Mesenchymal stem cell (in vitro differentiated cells and primary cell): ENCODE measurements at regions not wholly inside any gene's neighbourhood (a gene's known extent, or its start where the extent isn't known, plus 50 kb on each side); places are given as distances from the start of the nearest gene placed in this dataset.
"Not testable (repeated sequence)": the region's sequence is repeated elsewhere in the genome, so short reads cannot be mapped to it uniquely, and the experiment has no call there.

Source experiments
- DNase-seq: peaks from one replicate; pipeline ENCODE4 v3.0.0-alpha.2; 2013
- H2AFZ ChIP-seq: one replicate; pipeline ENCODE4 v1.6.1; 2013; ENCODE audit warnings: low read depth, mild to moderate bottlenecking, control low read depth, inconsistent platforms, low read length, moderate library complexity
- H2AK5ac ChIP-seq: 2 replicates; pipeline ENCODE4 v1.6.1; 2013; ENCODE audit warnings: low read length, moderate library complexity, mild to moderate bottlenecking, inconsistent platforms; ENCODE audit not compliant: severe bottlenecking
- H2BK120ac ChIP-seq: one replicate; pipeline ENCODE4 v1.6.1; 2013; ENCODE audit warnings: low read depth, mild to moderate bottlenecking, inconsistent platforms, low read length, moderate library complexity
- H2BK12ac ChIP-seq, 2 experiments: one replicate each; pipeline ENCODE4 v1.6.1; 2013; ENCODE audit warnings: inconsistent platforms in 2 of 2, low read length in 2 of 2, mild to moderate bottlenecking in 2 of 2, moderate library complexity in 2 of 2, control low read depth in 1 of 2
- H2BK15ac ChIP-seq: one replicate; pipeline ENCODE4 v1.6.1; 2013; ENCODE audit warnings: mild to moderate bottlenecking, low read depth, inconsistent platforms; ENCODE audit not compliant: poor library complexity, severe bottlenecking
- H2BK5ac ChIP-seq: 2 replicates; pipeline ENCODE4 v1.6.1; 2013; ENCODE audit warnings: low read depth, mild to moderate bottlenecking, low read length, control low read depth, inconsistent platforms; ENCODE audit not compliant: poor library complexity, severe bottlenecking
- H3K14ac ChIP-seq, 2 experiments: one replicate each; pipeline ENCODE4 v1.6.1; 2013; ENCODE audit warnings: inconsistent platforms in 2 of 2, low read length in 2 of 2, control low read depth in 1 of 2, mild to moderate bottlenecking in 1 of 2, moderate library complexity in 1 of 2
- H3K18ac ChIP-seq, 2 experiments: one replicate each; pipeline ENCODE4 v1.6.1; 2013; ENCODE audit warnings: inconsistent platforms in 2 of 2, low read length in 2 of 2, control low read depth in 1 of 2, low read depth in 1 of 2, mild to moderate bottlenecking in 1 of 2
- H3K23ac ChIP-seq, 2 experiments: one replicate each; pipeline ENCODE4 v1.6.1; 2013; ENCODE audit warnings: inconsistent platforms in 2 of 2, low read length in 2 of 2, mild to moderate bottlenecking in 2 of 2, moderate library complexity in 2 of 2, control low read depth in 1 of 2
- H3K27ac ChIP-seq: 2 replicates; pipeline ENCODE4 v1.5.1; 2013; ENCODE audit warnings: mild to moderate bottlenecking, moderate library complexity, low read length, control low read depth, inconsistent platforms; ENCODE audit not compliant: poor library complexity, severe bottlenecking
- H3K27me3 ChIP-seq, 2 experiments: 2 replicates each; pipeline versions ENCODE4 v1.6.1 to v1.7.0; 2013; ENCODE audit warnings: low read length in 2 of 2, mild to moderate bottlenecking in 2 of 2, moderate library complexity in 2 of 2, control low read depth in 1 of 2, inconsistent platforms in 1 of 2; ENCODE audit not compliant: control insufficient read depth in 1 of 2, insufficient read depth in 1 of 2
- H3K36me3 ChIP-seq, 2 experiments: 2 replicates each; pipeline versions ENCODE4 v1.6.1 to v1.7.0; 2013; ENCODE audit warnings: low read length in 2 of 2, control low read depth in 1 of 2, inconsistent platforms in 1 of 2, low read depth in 1 of 2, mild to moderate bottlenecking in 1 of 2; ENCODE audit not compliant: insufficient read depth in 2 of 2, control insufficient read depth in 1 of 2
- H3K4ac ChIP-seq, 2 experiments: one replicate each; pipeline ENCODE4 v1.6.1; 2013; ENCODE audit warnings: inconsistent platforms in 2 of 2, low read length in 2 of 2, mild to moderate bottlenecking in 2 of 2, moderate library complexity in 2 of 2, control low read depth in 1 of 2, low read depth in 1 of 2
- H3K4me1 ChIP-seq: 2 replicates; pipeline ENCODE4 v1.6.1; 2013; ENCODE audit warnings: low read depth, low read length, control low read depth; ENCODE audit not compliant: control insufficient read depth, insufficient read depth
- H3K4me2 ChIP-seq: 2 replicates; pipeline ENCODE4 v1.6.1; 2013; ENCODE audit warnings: low read length, mild to moderate bottlenecking, inconsistent platforms; ENCODE audit not compliant: poor library complexity, severe bottlenecking
- H3K4me3 ChIP-seq, 2 experiments: 2 replicates each; pipeline versions ENCODE4 v1.5.1 to v1.7.0; 2013; ENCODE audit warnings: low read length in 2 of 2, mild to moderate bottlenecking in 2 of 2, control low read depth in 1 of 2, low read depth in 1 of 2; ENCODE audit not compliant: insufficient read depth in 1 of 2
- H3K79me1 ChIP-seq: replicated peaks from 2 replicates; pipeline ENCODE4 v1.6.1; 2013; ENCODE audit warnings: mild to moderate bottlenecking, control low read depth, low read length, inconsistent platforms; ENCODE audit not compliant: poor library complexity, severe bottlenecking
- H3K9ac ChIP-seq: 2 replicates; pipeline ENCODE4 v1.7.0; 2013; ENCODE audit warnings: mild to moderate bottlenecking, low read length, moderate library complexity
- H3K9me3 ChIP-seq: 2 replicates; pipeline ENCODE4 v1.7.0; 2013; ENCODE audit warnings: mild to moderate bottlenecking, low read length; ENCODE audit not compliant: control insufficient read depth
- H4K8ac ChIP-seq: one replicate; pipeline ENCODE4 v1.6.1; 2013; ENCODE audit warnings: inconsistent platforms, mild to moderate bottlenecking, low read length, moderate library complexity
- H4K91ac ChIP-seq: one replicate; pipeline ENCODE4 v1.6.1; 2013; ENCODE audit warnings: mild to moderate bottlenecking, low read length, inconsistent platforms
- WGBS: methylation state at CpG from one replicate; pipeline ENCODE4 v1.1.7; 2013; ENCODE audit warnings: mixed read lengths; 5-methylcytosine and 5-hydroxymethylcytosine counted together

DNA sequence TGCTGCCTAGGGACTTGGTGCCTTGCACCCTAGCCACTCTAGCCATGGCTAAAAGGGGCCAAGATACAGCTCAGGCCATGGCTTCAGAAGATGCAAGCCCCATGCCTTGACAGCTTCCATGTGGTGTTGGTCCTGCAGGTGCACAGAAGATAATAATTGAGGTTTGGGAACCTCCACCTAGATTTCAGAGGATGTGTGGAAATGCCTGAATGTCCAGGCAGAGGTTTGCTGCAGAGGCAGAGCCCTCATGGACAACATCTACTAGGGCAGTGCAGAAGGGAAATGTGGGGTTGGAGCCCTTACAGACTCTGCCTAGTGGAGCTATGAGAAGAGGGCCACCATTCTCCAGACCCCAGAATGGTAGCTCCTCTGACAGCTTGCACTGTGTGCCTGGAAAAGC is 118.7 kb downstream of the APIP start:
- not testable (repeated sequence) for H3K36me3 ChIP-seq, H3K27ac ChIP-seq, H2AFZ ChIP-seq, H3K9me3 ChIP-seq, H3K4me2 ChIP-seq, H3K4ac ChIP-seq, H2BK120ac ChIP-seq, H3K4me1 ChIP-seq, H4K8ac ChIP-seq, H4K91ac ChIP-seq, H2BK5ac ChIP-seq, H3K23ac ChIP-seq, H3K4me3 ChIP-seq, H2AK5ac ChIP-seq, H3K18ac ChIP-seq, DNase-seq, H3K14ac ChIP-seq, H3K9ac ChIP-seq, H3K79me1 ChIP-seq, H2BK12ac ChIP-seq, H2BK15ac ChIP-seq
- peaks cover 0 to 20% of the 10 kb centered on the region in 2 experiments for H3K27me3 ChIP-seq

DNA sequence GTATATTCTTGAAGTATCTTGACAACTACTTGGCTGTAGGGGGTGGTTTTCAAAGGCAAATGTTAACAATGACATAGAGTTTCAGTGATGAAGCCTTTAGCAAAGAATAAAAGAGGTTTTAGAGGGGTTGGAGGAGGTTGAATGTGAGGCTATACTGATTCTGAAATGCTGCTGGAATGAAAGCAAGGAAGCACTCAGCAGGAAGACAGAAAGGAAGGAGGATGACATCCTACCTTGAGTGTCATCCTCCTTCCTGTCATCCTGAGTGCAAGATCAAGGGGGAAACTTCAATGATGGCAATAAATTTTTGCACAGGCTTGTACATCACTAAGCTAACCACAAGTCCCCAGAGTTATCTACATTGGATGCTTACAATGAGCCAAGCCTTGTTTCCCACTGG is 120.5 kb downstream of the APIP start:
- Histone ChIP-seq H2BK120ac (no peak overlapping the region), H4K8ac (no peak overlapping the region), H3K14ac (no peak overlapping the region), H3K4me1 (no peaks in the 10 kb centered on the region), H2BK15ac (no peak overlapping the region), H3K36me3 (no peaks in the 10 kb centered on the region), H3K4me3 (no peak overlapping the region), H3K4me2 (no peak overlapping the region), H3K27me3 (peaks cover 0 to 32% of the 10 kb centered on the region in 2 experiments), H3K79me1 (no peaks in the 10 kb centered on the region), H3K27ac (no peak overlapping the region), H2AFZ (no peak overlapping the region), H3K4ac (no peak overlapping the region), H4K91ac (no peak overlapping the region), H3K9ac (no peak overlapping the region), H3K23ac (no peak overlapping the region), H2BK5ac (no peak overlapping the region), H3K18ac (no peak overlapping the region), H2AK5ac (no peak overlapping the region), H3K9me3 (no peaks in the 10 kb centered on the region), H2BK12ac (no peak overlapping the region)
- no peak for DNase-seq

DNA sequence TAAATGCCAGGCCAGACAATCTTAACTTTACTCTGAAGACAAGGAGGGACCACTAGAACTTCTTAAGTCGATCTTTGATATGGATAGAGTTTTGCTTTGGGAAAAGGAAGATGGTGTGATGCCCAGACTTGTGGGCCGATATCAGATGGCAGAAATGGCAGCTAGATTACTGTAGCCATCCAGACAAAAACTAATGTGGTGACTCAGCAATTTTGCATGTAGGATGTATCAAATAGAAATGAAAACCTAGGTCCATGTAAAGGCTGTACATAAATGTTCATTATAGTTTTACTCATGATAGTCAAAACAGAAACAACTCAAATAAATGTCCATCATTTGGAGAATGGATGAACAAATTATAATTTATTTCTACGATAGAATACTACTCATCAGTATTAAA is 121.5 kb downstream of the APIP start:
- no peak for DNase-seq
- no peak overlapping the region for H2AFZ ChIP-seq
- H3K9ac ChIP-seq = no peak overlapping the region
- no peak overlapping the region for H2BK15ac ChIP-seq
- H3K4ac ChIP-seq = no peak overlapping the region
- H3K4me1 ChIP-seq = no peaks in the 10 kb centered on the region
- H3K23ac ChIP-seq = no peak overlapping the region
- H3K79me1 ChIP-seq = no peaks in the 10 kb centered on the region
- H3K27ac ChIP-seq = no peak overlapping the region
- H2BK12ac ChIP-seq = no peak overlapping the region
- no peak overlapping the region for H3K4me3 ChIP-seq
- H3K14ac ChIP-seq = no peak overlapping the region
- H4K8ac ChIP-seq = no peak overlapping the region
- peaks cover 0 to 33% of the 10 kb centered on the region in 2 experiments for H3K27me3 ChIP-seq
- no peak overlapping the region for H3K4me2 ChIP-seq
- H3K36me3 ChIP-seq = no peaks in the 10 kb centered on the region
- H4K91ac ChIP-seq = no peak overlapping the region
- H3K18ac ChIP-seq = no peak overlapping the region
- H2AK5ac ChIP-seq = no peak overlapping the region
- H3K9me3 ChIP-seq = no peaks in the 10 kb centered on the region
- H2BK5ac ChIP-seq = no peak overlapping the region
- 94% methylated on average over 3 of the region's 3 CpGs for WGBS
- no peak overlapping the region for H2BK120ac ChIP-seq

DNA sequence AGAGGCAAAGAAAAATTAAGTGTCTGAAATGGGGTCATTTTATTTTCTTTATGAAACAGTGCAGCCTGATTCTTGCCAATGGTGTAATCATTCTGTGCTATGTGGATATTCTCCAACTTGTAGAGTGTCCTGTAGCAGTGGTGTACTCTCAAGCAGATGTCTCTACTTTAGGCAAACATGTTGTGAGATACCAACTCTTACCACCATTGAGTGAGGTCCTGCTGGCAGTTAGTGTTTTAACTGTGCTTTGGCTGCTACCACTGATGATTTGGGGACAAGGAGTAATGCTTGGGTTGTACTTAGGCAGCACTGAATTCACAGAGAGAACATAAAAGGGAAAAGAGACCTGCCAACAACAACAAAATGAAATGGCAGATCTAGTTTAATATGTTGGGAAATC is 122.5 kb downstream of the APIP start:
- no peak overlapping the region for H3K4ac ChIP-seq
- no peak overlapping the region for H3K27ac ChIP-seq
- no peak overlapping the region for H2BK5ac ChIP-seq
- H3K79me1 ChIP-seq = no peaks in the 10 kb centered on the region
- no peak overlapping the region for H3K4me3 ChIP-seq
- H4K91ac ChIP-seq = no peak overlapping the region
- H2BK12ac ChIP-seq = no peak overlapping the region
- H3K27me3 ChIP-seq = peaks cover 0 to 33% of the 10 kb centered on the region in 2 experiments
- H3K9me3 ChIP-seq = no peaks in the 10 kb centered on the region
- no peak overlapping the region for H3K4me2 ChIP-seq
- no peak overlapping the region for H2AFZ ChIP-seq
- H3K18ac ChIP-seq = no peak overlapping the region
- no peak overlapping the region for H2BK120ac ChIP-seq
- H3K9ac ChIP-seq = no peak overlapping the region
- no peak overlapping the region for H3K23ac ChIP-seq
- no peak overlapping the region for H2BK15ac ChIP-seq
- DNase-seq = no peak
- no peaks in the 10 kb centered on the region for H3K36me3 ChIP-seq
- no peak overlapping the region for H2AK5ac ChIP-seq
- no peak overlapping the region for H3K14ac ChIP-seq
- H4K8ac ChIP-seq = no peak overlapping the region
- no peaks in the 10 kb centered on the region for H3K4me1 ChIP-seq
